ENCODE measurements at regions not wholly inside any gene's neighbourhood (a gene's known extent, or its start where the extent isn't known, plus 50 kb on each side); places are given as distances from the start of the nearest gene placed in this dataset.

GRCh38 chr14:98177551-98177950 lies 1094.4 kb downstream of the BCL11B start:
- 89% methylated on average over 1 of the region's 1 CpG; no CpG with 5 or more reads in 1 of the 2 experiments for WGBS, 2 experiments (ENCODE audit: insufficient coverage in 1 of 2, insufficient read length in 1 of 2)
- H3K27ac ChIP-seq (ENCODE audit: low read depth, low read length), result no peak overlapping the region
- TF ChIP-seq CTCF (conservative IDR thresholded peaks at IDR 0.05), result no peak

GRCh38 chr14:98181241-98181640 lies 1090.8 kb downstream of the BCL11B start:
- no peak for DNase-seq
- TF ChIP-seq CTCF (conservative IDR thresholded peaks at IDR 0.05), result no peak
- Histone ChIP-seq H3K27ac (ENCODE audit: low read depth, low read length) (no peak overlapping the region), H3K9ac (ENCODE audit: extremely low read depth, low read length, poor library complexity, severe bottlenecking) (no peak overlapping the region), H3K27me3 (ENCODE audit: control insufficient read depth, insufficient read depth, low read length, poor library complexity, severe bottlenecking) (no peaks in the 10 kb centered on the region), H3K4me3 (ENCODE audit: low read length) (no peak overlapping the region), H3K4me1 (ENCODE audit: control insufficient read depth, insufficient read depth, low read length) (no peaks in the 10 kb centered on the region), H3K36me3 (ENCODE audit: control insufficient read depth, insufficient read depth, low read length) (no peaks in the 10 kb centered on the region), H3K9me3 (ENCODE audit: control insufficient read depth, low read length) (no peaks in the 10 kb centered on the region)
- whole genome bisulfite sequencing, 2 experiments (ENCODE audit: insufficient coverage in 1 of 2, insufficient read length in 1 of 2), result 84 to 93% methylated on average over 7 of the region's 7 CpGs
- Mint-ChIP-seq H3K4me1 (no peaks in the 10 kb centered on the region), H3K4me3 (no peak overlapping the region), H3K36me3 (ENCODE audit: low read depth) (no peaks in the 10 kb centered on the region), H3K9me3 (no peaks in the 10 kb centered on the region), H3K27ac (no peak overlapping the region), H3K27me3 (ENCODE audit: insufficient read depth) (no peaks in the 10 kb centered on the region)

More at GRCh38 chr14:98177551-98177950, 1094.4 kb downstream of the BCL11B start:
- Histone ChIP-seq H3K36me3 (ENCODE audit: control insufficient read depth, insufficient read depth, low read length) (no peaks in the 10 kb centered on the region), H3K4me3 (ENCODE audit: low read length) (no peak overlapping the region), H3K27me3 (ENCODE audit: control insufficient read depth, insufficient read depth, low read length, poor library complexity, severe bottlenecking) (no peaks in the 10 kb centered on the region), H3K4me1 (ENCODE audit: control insufficient read depth, insufficient read depth, low read length) (peaks cover 4% of the 10 kb centered on the region), H3K9ac (ENCODE audit: extremely low read depth, low read length, poor library complexity, severe bottlenecking) (no peak overlapping the region), H3K9me3 (ENCODE audit: control insufficient read depth, low read length) (no peaks in the 10 kb centered on the region)
- Mint-ChIP-seq H3K4me1 (peaks cover 8% of the 10 kb centered on the region), H3K4me3 (no peak overlapping the region), H3K27ac (no peak overlapping the region), H3K9me3 (no peaks in the 10 kb centered on the region), H3K27me3 (ENCODE audit: insufficient read depth) (no peaks in the 10 kb centered on the region), H3K36me3 (ENCODE audit: low read depth) (no peaks in the 10 kb centered on the region)
- DNase-seq, result no peak

- Mint-ChIP-seq H3K27me3 (ENCODE audit: insufficient read depth) (no peaks in the 10 kb centered on the region), H3K27ac (no peak overlapping the region), H3K4me1 (no peaks in the 10 kb centered on the region), H3K36me3 (ENCODE audit: low read depth) (no peaks in the 10 kb centered on the region), H3K4me3 (no peak overlapping the region), H3K9me3 (no peaks in the 10 kb centered on the region)
- H3K4me3 ChIP-seq (ENCODE audit: low read length), result no peak overlapping the region
- no peak for TF ChIP-seq CTCF (conservative IDR thresholded peaks at IDR 0.05)
- H3K27ac ChIP-seq (ENCODE audit: low read depth, low read length), result no peak overlapping the region
- H3K4me1 ChIP-seq (ENCODE audit: control insufficient read depth, insufficient read depth, low read length), result no peaks in the 10 kb centered on the region
- no peaks in the 10 kb centered on the region for H3K36me3 ChIP-seq (ENCODE audit: control insufficient read depth, insufficient read depth, low read length)
- no peak overlapping the region for H3K9ac ChIP-seq (ENCODE audit: extremely low read depth, low read length, poor library complexity, severe bottlenecking)
- no peaks in the 10 kb centered on the region for H3K27me3 ChIP-seq (ENCODE audit: control insufficient read depth, insufficient read depth, low read length, poor library complexity, severe bottlenecking)
- WGBS, 2 experiments (ENCODE audit: insufficient coverage in 1 of 2, insufficient read length in 1 of 2), result 93 to 100% methylated on average over 1 of the region's 1 CpG
- no peaks in the 10 kb centered on the region for H3K9me3 ChIP-seq (ENCODE audit: control insufficient read depth, low read length)
- no peak for DNase-seq
Measured at GRCh38 chr14:98181768-98182167, 1090.2 kb downstream of the BCL11B start.

Measured in endodermal cell (in vitro differentiated cells).